Stimulated activated CD4-positive, alpha-beta T cell treated with anti-CD3 and anti-CD28 coated beads, TNF-alpha, amount 100 ng/mL, for 24 hours (primary cell): ENCODE measurements at regions not wholly inside any gene's neighbourhood (a gene's known extent, or its start where the extent isn't known, plus 50 kb on each side); places are given as distances from the start of the nearest gene placed in this dataset.
"Not testable (repeated sequence)": the region's sequence is repeated elsewhere in the genome, so short reads cannot be mapped to it uniquely, and the experiment has no call there.

Source experiments
- DNase-seq, 3 experiments: peaks; one replicate each; pipeline ENCODE4 v3.0.0-alpha.2; 2020; ENCODE audit warnings: low read depth in 3 of 3

GRCh38 chr6:121760191-121760590, 324.7 kb downstream of the GJA1 start:
- DNase-seq, result no peak

DNA sequence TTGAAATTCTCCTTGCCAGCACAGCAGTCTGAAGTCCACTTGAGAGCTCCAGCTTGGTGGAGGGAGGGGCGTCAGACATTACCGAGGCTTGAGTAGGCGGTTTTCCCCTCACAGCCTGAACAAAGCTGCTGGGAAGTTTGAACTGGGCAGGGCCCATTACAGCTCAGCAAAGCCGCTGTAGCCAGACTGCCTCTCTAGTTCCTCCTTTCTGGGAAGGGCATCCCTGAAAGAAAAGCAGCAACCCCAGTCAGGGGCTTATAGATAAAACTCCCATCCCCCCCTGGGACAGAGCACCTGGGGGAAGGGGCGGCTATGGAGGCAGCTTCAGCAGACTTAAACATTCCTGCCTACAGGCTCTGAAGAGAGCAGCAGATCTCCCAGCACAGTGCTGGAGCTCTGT, 325.3 kb downstream of the GJA1 start:
- no peak for DNase-seq

DNA sequence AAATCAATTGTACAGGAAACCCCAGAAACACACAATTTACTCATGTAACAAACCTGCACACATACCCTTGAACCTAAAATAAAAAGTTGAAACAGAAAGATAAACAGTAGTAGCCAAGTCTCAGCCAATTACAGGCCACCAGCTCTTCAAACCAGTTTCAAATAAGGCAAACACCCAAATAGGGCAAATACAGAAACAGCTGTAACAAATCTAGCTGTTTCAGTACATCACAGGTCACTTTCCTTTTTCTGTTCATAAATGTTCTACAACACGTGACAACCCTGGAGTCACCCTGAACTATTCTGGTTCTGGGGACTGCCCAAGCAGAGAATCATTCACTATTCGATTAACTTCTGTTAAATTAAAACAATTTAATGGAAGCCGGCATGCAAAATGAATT, 329.0 kb downstream of the GJA1 start:
- no peak for DNase-seq

DNA sequence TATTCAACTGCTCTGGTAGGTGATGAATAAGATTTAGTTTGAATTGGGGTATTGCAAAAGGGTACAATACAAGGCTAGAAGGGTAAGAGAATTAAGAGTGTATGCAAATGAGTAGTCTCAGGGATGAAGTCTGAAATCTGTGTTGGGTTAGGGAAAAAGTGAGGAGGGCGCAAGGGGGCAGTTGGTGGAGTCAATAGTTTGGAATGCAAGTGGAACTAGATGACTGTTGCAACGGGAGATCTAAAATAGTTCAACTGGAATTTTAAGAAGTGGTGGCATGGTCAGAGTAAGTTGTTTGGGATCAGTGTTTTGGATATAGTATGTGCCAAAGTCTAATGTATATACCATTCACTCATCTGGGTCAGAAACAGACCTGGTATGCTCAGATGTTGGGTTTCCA, 329.6 kb downstream of the GJA1 start:
- no peak for DNase-seq

- no peak for DNase-seq
These were observed 331.8 kb downstream of the GJA1 start for GRCh38 chr6:121767211-121767610.

GRCh38 chr6:121770943-121771342, 335.5 kb downstream of the GJA1 start:
- DNase-seq, result no peak

DNA sequence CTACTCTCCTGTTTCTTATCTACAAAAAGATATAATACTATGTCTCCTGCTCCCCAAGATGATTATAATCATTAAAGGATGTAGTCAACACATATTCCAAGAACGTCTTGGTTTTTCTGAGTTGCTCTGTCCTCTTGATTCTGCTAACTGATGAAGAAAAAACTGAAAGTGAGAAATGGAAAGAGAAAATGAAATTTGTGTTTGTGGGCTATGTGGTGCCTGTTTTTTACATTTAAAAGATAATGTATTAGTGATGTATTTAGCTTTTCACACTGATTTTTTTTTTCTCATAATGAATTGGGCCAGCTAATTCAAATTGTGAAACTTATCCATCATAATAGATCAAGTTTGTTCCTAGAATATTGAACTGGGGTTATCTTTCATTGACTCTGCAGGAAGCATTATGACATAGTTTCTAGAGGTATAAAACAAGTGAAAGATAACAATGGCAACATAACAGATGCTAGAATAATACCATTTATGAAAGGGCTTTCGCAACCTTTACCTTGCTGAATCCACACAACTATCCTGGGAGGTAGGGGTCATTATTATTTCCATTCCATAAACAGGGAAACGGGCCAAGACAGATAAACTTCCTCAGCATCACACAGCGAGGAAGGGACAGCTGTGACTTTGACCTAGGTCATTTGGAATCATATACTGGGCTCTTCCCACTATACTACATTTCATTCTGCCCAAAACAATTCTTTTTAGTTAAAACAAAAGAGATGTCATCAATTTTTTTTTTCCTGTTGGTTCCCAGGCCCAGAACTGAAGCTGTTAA, 336.7 kb downstream of the GJA1 start:
- no peak for DNase-seq

DNA sequence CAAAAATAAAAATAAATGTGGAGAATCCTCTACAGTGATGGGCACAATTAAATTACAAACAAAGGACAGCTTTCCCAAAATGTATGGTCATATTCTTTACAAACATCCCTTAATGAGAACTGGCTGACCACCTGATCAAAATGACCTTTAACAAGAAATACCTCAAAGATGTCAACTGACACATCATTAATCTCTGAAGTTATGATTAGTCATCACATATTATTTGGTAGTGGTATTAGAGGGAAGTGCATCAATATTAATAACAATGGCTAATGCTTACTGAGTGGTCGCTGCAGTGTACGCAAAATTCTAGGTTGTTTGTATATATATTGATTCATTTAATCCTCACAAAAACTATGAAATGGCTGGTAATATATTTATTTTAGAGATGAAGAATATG, 340.6 kb downstream of the GJA1 start:
- no peak for DNase-seq

DNA sequence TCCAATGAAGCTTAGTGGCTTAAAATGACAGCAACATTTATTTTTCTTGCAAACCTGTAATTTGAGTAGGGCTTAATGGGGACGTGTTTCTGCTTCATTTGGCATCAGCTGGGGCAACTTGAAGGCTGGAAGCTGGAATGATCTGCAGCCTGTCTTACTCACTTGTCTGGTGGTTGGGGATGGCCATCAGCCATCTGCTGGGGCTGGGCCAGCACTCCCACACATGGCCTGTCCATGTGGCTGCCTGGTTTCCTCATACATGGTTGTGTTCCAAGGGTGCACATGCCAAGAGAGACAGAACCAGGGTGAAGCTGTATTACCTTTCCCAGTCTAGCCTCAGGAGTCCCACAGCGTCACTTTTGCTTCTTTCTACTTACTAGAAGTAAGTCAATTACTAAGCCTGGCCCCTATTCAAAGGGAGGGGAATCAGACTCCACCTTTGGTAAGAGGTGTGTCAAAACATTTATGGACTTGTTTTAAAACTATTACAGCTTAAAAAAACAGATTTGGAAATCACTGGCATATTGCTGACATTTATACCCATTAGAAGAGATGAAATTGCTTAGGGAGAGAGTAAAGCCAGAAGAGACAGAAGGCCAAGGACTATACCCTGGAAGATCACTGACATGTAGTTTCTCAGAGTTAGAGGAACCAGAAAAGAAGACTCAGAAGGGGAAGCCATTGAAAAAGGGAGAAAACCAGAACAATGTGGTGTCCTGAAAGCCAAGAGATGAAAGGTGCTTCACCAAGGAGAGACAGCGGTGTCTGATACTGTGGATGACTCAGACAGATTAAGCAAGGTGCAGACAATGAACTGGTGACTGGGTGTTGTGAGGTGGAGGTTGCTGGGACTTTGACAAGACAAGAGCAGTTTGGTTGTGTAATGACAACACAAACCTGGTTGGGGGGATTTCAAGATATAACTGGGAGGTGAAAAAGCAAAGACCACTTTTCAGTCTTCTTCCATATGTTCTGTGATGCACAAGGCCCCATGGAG, 345.2 kb downstream of the GJA1 start:
- no peak for DNase-seq

DNA sequence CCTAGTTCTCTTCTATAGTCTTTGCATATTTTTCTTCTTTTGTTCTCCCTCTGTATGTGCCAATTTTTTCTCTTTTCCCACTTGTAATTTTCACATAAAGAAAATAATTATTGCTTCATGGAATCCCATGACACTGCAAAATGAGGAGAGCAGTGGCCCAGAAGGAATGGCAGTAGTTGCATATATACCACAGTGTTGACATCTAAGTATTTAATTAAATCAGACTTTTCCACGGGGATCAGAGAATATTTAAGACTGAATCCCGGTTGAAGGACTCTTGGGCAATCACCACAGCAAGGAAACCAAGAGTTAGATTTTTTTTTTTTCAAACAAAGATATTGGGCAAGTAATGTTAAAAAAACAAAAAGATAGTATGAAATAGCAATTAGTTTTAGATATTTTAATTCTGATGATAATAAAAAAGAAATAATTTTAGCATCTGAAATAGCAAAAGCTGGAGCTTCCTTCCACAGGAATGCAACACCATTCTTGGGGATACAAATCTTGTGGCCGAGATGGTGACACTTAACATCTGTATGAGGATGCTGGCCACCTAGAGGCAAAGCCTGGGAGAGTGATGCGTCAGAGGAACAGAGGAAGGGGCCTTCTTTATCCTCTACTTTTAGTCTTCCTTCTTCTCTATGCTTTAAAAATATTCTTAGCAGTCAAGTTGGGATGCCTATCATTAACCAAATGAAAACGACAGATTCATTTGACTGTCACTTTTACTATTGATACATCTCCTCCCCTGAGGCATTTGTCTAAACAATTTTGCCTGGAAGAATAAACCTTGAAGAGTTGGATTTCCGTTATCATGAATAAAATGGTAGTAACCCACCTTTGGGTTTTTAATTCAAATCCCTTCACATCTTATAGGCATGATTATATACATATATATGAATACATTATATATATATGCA, 356.2 kb downstream of the GJA1 start:
- DNase-seq, result no peak

GRCh38 chr6:121794630-121795029, 359.2 kb downstream of the GJA1 start:
- no peak for DNase-seq

DNA sequence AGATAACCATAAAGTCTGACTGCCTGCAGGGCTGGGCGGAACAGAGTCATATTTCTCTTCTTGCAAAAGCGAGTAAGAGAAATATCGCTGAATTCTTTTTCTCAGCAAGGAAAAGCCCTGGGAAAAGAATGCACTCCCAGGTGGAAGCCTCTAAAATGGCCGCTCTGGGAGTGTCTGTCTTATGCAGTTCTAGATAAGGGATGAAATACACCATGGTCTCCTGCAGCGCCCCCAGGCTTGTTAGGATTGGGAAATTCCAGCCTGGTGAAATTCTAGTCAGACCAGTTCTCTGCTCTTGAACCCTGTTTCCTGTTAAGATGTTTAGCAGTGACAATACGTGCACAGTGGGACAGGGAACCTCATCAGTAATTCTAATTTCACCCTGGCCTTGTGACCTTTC, 362.2 kb downstream of the GJA1 start:
- not testable (repeated sequence) for DNase-seq

DNA sequence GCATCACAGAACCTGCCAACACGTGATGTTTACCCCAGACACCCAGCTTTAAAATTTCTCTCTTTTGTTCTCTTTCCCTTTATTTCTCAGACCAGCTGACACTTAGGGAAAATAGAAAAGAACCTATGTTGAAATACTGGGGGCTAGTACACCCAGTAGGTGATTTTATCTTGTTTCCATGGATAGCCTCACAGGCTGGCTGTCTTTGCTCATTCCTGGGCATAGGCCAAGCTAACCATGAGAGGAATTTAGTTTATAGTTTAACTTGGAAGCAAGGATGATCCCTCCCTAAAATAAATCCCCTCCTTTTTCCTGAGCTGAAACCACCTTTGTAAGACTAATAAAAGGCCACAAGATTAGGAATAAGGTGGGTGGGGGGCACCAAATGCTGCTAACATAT, 362.7 kb downstream of the GJA1 start:
- not testable (repeated sequence) for DNase-seq

GRCh38 chr6:121799574-121799973, 364.1 kb downstream of the GJA1 start:
- DNase-seq, result no peak

DNA sequence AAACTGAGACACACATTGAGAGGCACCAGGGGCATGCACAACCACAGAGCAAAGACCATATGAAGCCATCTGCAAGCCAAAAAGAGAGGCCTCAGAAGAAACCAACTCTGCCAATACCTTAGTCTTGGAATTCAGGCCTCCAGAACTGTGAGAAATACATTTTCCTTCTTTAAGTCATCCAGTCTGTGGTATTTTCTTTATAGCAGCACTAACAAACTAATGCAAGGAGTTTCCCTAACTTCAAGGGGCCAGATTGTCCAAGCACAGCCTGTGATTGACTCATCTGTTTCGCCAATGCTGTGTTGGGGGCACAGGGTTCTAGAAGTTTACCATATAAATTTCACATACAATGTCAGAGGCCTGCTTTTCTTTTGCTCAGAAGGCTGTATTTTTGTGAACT, 364.6 kb downstream of the GJA1 start:
- DNase-seq, result no peak

DNA sequence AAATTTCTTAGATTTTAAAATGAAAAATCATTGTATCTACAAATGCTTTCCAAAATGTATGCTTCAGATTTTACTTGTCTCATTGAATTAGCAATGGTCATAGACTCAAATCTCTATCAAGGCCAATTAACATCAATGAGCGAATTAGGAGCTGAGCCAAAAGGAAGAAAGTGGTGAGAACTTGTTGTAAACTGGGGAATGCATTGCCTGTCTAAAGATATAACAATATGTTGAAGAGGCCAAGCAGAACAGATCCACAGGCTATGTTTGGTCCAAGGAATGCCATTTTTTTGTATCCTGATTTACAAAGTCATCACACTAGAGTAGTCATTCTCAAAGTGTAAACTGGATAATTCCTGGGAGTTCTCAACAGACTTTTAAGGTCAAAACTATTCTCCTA, 370.7 kb downstream of the GJA1 start:
- no peak for DNase-seq

- no peak for DNase-seq
These were observed 373.8 kb downstream of the GJA1 start for GRCh38 chr6:121809211-121809610.

- no peak for DNase-seq
These were observed 374.9 kb downstream of the GJA1 start for GRCh38 chr6:121810158-121811032.

DNA sequence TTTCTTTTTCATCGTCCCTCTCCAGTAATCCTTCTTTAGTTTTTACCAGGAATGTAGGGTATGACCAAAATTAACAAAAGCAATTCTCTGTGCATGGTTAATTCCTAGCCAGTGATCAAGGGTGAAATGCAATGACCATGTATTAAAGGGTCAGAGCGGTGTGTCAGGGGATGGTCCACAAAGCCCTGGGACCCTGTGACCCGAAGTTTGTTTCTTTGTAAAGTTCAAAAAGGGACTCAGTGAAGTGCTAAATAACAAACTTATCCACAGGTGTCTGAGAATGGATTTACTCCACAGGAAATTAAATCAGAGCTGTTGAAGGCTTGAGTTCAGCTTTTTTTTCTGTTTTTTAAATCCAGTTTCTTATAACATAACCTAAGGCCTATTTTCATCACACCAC, 375.7 kb downstream of the GJA1 start:
- no peak for DNase-seq

DNA sequence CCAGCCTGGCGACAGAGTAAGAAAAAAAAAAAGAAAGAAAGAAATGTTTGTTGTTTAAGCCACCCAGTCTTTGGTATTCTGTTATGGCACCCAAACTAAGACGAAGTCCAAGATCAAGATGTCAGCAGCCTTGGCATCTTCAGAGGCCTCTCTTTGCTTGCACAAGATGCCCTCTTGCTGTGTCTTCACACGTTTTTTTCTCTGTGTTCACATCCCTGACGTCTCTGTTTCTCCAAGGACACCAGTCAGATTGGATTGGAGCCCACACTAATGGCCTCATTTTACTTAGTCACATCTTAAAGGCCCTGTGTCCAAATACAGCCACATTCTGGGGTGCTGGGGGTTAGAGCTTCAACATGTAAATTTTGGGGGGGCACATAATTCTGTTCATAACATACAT, 380.9 kb downstream of the GJA1 start:
- no peak for DNase-seq
